Renal cortex interstitium (tissue), 11 donors: ENCODE measurements at regions not wholly inside any gene's neighbourhood (a gene's known extent, or its start where the extent isn't known, plus 50 kb on each side); places are given as distances from the start of the nearest gene placed in this dataset.

Experiments used
- DNase-seq, 11 donors: peaks; one replicate each; pipeline ENCODE4 v3.0.0-alpha.2; 2013; ENCODE audit warnings: low read depth in 9 of 11, low spot score in 4 of 11; ENCODE audit errors: extremely low read depth in 1 of 11

- DNase-seq = no peak
These were observed 111.8 kb downstream of the HAO1 start for GRCh38 chr20:7828437-7828836.

- DNase-seq = no peak
These were observed 111.2 kb downstream of the HAO1 start for GRCh38 chr20:7829031-7829430.

GRCh38 chr20:7829776-7830175 is 110.5 kb downstream of the HAO1 start:
- no peak for DNase-seq
